H1 (cell line): ENCODE measurements at regions not wholly inside any gene's neighbourhood (a gene's known extent, or its start where the extent isn't known, plus 50 kb on each side); places are given as distances from the start of the nearest gene placed in this dataset.

ENCODE experiments used
- CEBPB ChIP-seq: IDR thresholded peaks from 2 replicates; pipeline ENCODE4 v1.6.1; 2012; ENCODE audit warnings: low read depth, low read length
- EP300 ChIP-seq, 2 experiments: IDR thresholded peaks; 1 replicate in 1 of 2; 2 replicates in 1 of 2; pipeline ENCODE4 v1.6.1; 2011 to 2012; ENCODE audit warnings: low read depth in 2 of 2, low read length in 2 of 2, mild to moderate bottlenecking in 2 of 2, borderline replicate concordance in 1 of 2, inconsistent platforms in 1 of 2, moderate library complexity in 1 of 2

DNA sequence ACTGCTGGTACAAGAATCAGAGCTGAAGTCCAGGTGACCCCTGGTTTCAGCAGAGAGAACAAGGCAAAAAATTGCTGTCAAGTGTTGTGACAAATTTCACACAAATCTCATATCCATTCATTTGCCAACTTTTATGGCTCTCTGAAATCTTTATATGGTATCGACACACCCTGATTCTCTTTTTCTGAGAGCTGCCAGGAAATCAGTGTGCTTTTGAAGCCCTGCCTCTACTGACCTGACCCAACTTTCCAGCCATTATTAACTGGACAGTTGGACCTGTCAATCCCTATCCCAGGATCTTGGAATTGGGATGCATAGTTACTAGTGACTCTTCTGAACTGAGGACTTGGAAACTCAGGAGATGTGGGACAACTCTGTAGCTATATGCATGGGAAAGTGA is 288.2 kb upstream of the GADL1 start:
- TF ChIP-seq EP300 (IDR thresholded peaks at IDR 0.05; ENCODE audit: borderline replicate concordance in 1 of 2, low read depth in 2 of 2, low read length in 2 of 2) (no peak), CEBPB (no peak)
